Putamen (tissue), 1 donor: ENCODE measurements at regions not wholly inside any gene's neighbourhood (a gene's known extent, or its start where the extent isn't known, plus 50 kb on each side); places are given as distances from the start of the nearest gene placed in this dataset.
A peak's percentile ranks its signal among the peaks of the same experiment; 100 is the strongest.
"Not testable (repeated sequence)": the region's sequence is repeated elsewhere in the genome, so short reads cannot be mapped to it uniquely, and the experiment has no call there.

Source experiments
- DNase-seq: peaks from one replicate; pipeline ENCODE4 v3.0.0-alpha.2; 2016; ENCODE audit warnings: low spot score

GRCh38 chr6:86609549-86610388 lies 327.6 kb upstream of the HTR1E start:
- DNase-seq, result no peak

- not testable (repeated sequence) for DNase-seq
Observed at GRCh38 chr6:86603364-86603763, 334.0 kb upstream of the HTR1E start.

- DNase-seq, result not testable (repeated sequence)
Observed at GRCh38 chr6:86602093-86602492, 335.2 kb upstream of the HTR1E start.

GRCh38 chr6:86598969-86599368 lies 338.4 kb upstream of the HTR1E start:
- not testable (repeated sequence) for DNase-seq

GRCh38 chr6:86595641-86596040 lies 341.7 kb upstream of the HTR1E start:
- no peak for DNase-seq

DNA sequence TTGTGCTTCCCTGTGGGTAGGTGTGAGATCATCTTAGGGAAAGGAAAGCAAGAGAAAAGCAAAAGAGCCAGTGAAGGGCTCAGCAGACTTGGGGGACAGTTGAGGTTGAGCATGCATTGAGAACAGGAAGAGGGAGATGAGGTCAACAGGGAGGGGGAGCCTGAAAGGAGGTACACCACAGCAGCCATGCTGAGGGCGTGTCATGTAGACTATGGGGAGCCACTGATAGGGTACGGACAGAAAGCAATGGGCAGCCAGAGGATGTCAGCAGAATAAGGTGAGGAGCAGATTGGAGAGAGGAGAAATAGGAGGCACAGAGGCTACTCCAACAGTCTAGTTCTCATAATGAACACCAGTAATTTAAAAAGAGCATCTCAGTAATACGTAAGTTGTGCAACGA lies 351.1 kb upstream of the HTR1E start:
- no peak for DNase-seq

- no peak for DNase-seq
Observed at GRCh38 chr6:86581833-86582232, 355.5 kb upstream of the HTR1E start.

- no peak for DNase-seq
Observed at GRCh38 chr6:86563197-86563596, 374.1 kb upstream of the HTR1E start.

DNA sequence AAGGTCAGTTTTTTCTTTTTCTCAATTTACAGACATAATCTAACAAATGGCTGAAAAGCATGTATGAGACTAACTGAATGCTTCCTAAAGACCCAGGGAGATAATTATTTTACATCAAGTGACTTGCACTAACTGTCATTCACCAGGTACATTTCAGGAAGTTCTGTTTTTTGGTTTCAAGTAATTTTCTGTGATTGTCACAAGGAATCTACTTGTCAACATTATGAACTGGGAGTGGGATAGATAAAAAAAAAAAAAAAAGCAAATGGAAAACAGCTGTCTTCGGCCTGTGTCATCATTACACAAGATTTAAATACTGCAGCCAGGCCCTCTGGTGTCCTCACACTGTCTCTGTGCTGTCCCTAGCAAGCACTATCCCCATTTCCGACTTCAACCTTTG lies 379.0 kb upstream of the HTR1E start:
- DNase-seq, result no peak

DNA sequence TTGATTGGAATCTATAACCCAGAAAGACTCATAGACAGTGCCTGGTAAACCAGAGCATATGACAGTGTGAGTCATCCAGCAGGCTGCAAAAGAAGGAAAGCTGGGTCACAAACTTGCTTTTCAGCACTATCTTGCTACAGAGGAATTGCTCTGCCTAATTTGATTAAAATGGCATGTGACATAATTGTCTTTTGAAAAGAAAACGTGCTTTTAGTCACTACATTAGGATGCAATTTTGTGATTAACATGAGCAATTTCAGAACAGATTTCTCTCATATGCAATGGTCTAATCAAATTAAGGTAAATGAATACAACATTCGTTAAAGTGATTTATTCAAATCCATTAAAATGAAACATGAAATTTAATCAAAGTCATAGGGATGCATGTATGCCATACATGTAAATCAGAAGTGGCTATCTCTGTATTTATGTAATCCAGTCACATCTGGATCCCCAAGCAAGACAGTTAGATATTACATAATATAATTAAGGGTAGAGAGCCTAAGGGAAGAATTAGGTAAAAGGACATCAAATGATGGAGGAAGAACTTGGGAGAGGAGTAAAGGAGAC lies 400.0 kb upstream of the HTR1E start:
- peak; percentile 49 for DNase-seq

GRCh38 chr6:86536121-86536520 lies 401.2 kb upstream of the HTR1E start:
- DNase-seq, result no peak

DNA sequence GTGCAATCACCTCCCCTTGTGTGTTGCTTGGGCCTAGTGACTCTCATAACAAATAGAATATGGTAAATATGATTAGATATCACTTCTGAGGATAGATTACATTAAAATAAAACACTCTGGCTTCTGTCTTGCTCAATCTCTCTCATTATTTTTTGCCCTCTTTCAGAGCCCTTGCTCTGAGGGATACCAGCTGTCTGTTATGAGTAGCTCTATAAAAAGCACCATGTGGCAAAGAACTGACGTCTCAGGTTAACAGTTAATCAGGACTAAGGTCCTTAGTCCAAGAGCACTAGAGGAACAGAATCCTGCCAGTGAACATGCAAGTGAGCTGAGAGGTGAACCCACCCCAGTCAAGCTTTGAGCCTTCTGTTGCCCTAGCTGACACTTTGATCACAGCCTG lies 402.2 kb upstream of the HTR1E start:
- no peak for DNase-seq

GRCh38 chr6:86529635-86530034 lies 407.7 kb upstream of the HTR1E start:
- no peak for DNase-seq

- DNase-seq, result no peak
Observed at GRCh38 chr6:86526238-86526637, 411.1 kb upstream of the HTR1E start.

- DNase-seq, result no peak
Observed at GRCh38 chr6:86516087-86516486, 421.2 kb upstream of the HTR1E start.

GRCh38 chr6:86511962-86512361 lies 425.4 kb upstream of the HTR1E start:
- DNase-seq, result no peak

DNA sequence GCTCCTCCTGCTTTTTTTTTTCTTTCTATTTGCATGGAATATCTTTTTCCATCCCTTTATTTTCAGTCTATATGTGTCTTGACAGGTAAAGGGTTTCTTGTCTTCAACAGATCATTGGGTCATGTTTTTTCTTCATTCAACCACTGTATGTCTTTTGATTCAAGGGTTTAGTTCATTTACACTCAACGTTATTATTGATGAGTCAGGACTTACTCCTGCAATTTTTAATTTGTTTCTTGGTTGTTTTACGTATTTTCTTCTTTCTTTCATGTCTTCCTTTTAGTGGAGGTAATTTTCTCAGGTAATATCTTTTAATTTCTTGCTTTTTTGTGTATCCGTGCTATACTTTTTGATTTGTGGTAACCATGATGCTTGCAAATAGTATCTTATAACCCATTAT lies 429.1 kb upstream of the HTR1E start:
- no peak for DNase-seq

DNA sequence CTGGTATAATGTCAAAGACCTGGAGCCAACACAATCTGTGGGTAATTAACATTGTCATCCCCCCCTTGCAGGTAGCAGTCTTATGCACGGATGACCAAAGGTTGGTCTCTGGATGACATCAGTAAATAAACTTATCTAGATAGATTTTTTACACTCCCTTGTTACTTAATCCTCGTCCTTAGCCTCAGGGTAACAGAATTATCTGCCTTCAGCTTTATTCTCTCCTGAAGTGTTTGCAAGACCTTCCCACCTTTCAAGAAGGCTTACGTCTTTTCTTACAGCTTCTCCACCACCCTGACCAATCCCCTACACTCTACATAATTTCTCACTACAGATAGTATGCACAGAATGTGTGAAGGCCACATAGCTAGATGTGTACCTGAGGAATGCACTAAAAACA lies 434.8 kb upstream of the HTR1E start:
- DNase-seq, result no peak

DNA sequence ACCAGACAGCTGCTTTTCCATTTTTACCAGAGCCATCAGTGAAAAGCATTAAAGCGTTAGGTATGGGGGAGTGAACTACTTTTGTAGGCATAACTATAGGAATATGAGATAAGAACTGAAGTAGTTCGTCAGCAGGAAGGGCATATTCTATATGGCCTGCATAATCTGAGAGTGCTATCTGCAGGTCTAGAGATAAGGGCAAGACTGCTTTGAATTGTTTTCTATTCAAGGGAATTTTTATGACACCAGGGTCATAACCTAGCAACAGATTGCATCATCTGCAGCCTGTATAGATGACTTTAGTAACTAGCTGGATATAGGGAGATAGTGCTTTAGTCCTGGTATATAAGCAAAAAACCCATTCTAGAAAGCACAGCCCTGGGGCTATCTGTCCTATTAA lies 437.3 kb upstream of the HTR1E start:
- no peak for DNase-seq

DNA sequence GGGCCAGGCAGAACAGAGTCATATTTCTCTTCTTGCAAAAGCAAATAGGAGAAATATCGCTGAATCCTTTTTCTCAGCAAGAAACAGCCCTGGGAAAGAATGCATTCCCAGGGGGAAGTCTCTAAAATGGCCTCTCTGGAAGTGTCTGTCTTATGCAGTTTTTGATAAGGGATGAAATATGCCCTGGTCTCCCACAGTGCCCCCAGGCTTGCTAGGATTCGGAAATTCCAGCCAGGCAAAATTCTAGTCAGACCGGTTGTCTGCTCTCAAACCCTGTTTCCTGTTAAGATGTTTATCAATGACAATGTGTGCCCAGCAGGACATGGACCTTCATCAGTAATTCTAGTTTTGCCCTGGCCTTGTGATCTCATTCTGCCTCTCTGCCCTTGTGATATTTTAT lies 448.3 kb upstream of the HTR1E start:
- DNase-seq, result not testable (repeated sequence)

DNA sequence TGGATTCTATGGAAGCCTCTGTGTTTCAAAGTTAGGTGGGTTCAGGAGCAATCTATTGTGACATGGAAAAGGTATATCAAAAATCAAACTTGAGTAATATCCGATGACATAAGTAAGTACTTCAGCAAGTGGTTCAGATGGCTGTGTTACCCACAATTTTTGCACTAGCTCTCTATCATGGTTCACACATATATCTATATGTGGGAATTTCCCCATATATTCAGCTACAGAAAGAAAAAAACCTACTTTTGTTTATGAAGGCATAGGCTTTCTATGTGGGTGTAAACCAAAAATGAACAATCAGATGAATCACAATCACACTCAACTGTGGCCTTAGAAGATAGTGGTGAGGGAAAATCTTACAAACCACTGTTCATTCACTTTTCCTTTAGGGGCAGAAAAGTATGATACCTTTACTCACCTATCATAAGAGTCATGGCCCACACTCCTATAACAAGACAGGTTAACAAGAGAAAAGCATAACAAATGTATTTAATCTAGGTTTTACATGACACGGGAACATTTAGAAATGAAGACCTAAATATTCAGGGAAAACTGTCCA lies 449.6 kb upstream of the HTR1E start:
- DNase-seq, result no peak

- DNase-seq, result not testable (repeated sequence)
Observed at GRCh38 chr6:86478316-86478715, 459.0 kb upstream of the HTR1E start.

DNA sequence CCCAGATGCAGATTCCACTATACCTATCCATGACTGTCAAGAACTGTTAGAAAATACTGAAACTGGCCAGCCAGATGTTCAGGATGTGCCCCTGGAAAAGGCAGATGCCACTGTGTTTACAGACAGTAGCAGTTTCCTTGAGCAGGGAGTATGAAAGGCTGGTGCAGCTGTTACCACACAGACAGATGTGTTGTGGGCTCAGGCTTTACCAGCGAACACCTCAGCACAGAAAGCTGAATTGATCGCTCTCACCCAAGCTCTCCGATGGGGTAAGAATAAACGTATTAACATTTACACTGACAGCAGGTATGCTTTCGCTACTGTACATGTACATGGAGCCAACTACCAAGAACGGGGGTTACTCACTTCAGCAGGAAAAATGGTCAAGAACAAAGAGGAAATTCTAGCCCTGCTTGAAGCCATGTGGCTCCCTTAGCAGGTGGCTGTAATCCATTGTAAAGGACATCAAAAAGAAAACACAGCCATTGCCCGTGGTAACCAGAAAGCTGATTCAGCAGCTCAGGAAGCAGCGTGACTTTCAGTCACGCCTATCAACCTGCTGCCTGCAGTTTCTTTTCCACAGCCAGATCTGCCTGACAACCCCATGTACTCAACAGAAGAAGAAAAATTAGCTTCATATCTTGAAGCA lies 459.7 kb upstream of the HTR1E start:
- DNase-seq, result no peak
